GM19351 (cell line): ENCODE measurements at regions not wholly inside any gene's neighbourhood (a gene's known extent, or its start where the extent isn't known, plus 50 kb on each side); places are given as distances from the start of the nearest gene placed in this dataset.

Experiments used
- ATAC-seq: cut with Tn5 transposase; IDR thresholded peaks from one replicate; pipeline ENCODE4 v1.9.1; 2021; ENCODE audit warnings: mild to moderate bottlenecking, moderate library complexity; ENCODE audit not compliant: unreplicated experiment

DNA sequence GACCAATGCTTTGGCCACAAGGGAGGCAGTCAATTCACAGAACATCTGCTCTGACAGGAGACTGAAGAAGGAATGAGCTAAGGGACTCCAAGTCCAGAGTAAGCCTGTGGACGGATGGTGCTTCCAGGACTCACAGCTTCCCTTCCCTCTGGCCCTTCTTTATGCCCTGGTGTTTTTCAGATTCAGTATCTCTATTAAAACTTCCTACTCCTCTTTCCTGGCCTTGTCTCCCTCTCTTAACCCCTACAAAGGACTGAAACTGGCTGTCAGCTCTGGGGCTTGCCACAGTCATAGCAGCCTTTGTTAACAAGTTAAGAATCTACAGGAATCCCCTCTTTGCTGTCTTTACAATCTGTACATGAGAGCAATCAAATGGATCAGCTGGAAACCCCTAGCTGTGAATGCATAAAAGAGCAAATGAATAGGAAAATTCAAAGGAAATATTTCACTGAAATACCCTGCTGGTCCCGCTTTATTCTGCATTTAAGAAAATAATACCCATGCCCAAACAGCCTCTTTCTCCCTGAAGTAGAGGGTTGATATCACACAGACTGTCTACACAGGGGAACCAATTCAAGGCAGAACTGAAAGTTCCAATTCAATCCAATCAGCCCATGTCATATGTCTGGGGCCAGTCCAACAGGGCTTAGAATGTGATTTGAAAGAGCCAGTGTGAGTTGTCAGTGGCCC lies 192.3 kb downstream of the MZT1 start:
- ATAC-seq: no peak

DNA sequence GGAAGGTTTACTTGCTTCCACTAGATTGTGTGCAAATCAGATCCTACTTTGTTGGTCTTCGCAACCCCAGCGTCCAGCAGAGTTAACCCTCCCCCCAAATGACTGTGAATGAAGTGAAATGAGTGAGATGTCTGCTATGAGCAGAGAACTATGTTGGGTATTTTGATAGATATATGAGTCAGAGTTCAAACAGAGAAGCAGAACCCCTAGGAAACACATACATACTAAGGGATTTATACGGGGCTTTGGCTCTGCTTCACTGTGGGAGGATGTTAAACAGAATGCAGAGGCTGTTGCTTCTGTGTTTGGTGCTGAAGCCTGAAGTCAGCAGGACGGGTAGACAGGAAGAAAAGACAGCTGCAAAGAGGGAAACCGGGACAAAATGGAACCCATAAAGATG lies 197.0 kb downstream of the MZT1 start:
- ATAC-seq: no peak

DNA sequence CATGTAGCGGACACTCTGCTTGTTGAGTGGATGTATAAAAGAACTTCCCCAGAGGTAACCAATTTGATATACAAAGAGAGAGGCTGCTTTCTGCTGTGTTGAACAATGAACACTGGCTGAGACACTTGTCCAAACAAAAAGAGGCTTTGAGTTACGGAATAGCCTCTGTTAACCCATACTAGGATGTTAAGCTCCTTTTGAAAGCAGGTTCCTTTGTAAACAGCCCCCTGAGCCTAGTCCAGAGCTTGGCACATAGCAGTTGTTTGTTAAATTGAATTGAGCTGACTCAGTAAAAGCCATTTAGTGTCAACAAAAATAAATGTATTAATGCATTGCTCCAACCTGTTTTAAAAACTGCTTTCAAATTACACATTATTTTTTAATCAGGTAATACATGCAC lies 200.1 kb downstream of the MZT1 start:
- no peak for ATAC-seq

GRCh38 chr13:72523593-72523992 lies 203.8 kb downstream of the MZT1 start:
- no peak for ATAC-seq

GRCh38 chr13:72523049-72523448 lies 204.4 kb downstream of the MZT1 start:
- ATAC-seq: no peak

DNA sequence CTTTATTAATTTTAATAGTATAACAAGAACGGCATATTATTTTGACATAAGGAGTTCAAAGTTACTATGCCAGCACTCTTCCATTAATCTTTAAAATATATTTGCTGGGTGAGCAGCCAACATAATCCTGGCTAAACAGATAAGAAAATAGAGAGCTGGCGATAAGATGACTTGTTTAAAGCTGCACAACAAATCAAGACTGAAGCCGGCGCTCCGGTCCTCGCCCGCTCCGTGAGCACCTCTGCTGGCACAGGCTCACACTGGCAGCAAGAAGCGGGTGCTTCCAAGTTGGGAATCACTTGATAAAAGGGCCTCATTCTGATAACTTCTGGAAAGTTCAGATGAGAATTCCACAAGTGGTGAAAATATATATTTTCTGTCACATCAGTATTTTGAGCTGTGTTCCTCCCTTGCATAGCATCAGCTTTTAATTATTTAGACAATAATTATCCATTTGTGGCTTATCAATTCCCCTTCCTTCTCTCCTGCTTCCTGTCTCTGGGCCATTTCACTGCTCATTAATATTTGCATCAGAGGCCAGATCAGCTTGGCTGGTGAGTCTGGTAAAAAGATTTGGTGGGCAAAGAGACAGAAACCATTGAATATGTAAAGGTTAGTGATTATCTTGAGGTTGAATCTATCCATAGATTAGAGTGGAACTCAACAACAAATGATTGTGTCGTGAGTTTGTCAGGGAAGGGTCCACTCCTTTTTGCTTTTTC lies 205.3 kb downstream of the MZT1 start:
- ATAC-seq: no peak

GRCh38 chr13:72514146-72514545 lies 213.3 kb downstream of the MZT1 start:
- ATAC-seq: no peak

- no peak for ATAC-seq
These were observed 219.0 kb downstream of the MZT1 start for GRCh38 chr13:72508392-72508791.

GRCh38 chr13:72507416-72508199 lies 219.8 kb downstream of the MZT1 start:
- no peak for ATAC-seq

GRCh38 chr13:72506706-72507105 lies 220.7 kb downstream of the MZT1 start:
- ATAC-seq: no peak

- no peak for ATAC-seq
These were observed 222.1 kb downstream of the MZT1 start for GRCh38 chr13:72505376-72505775.

GRCh38 chr13:72504131-72504841 lies 223.1 kb downstream of the MZT1 start:
- no peak for ATAC-seq

- no peak for ATAC-seq
These were observed 226.6 kb downstream of the MZT1 start for GRCh38 chr13:72500851-72501250.

GRCh38 chr13:72495681-72496080 lies 231.7 kb downstream of the MZT1 start:
- ATAC-seq: no peak

GRCh38 chr13:72489751-72490150 lies 237.7 kb downstream of the MZT1 start:
- no peak for ATAC-seq

- no peak for ATAC-seq
These were observed 254.1 kb downstream of the MZT1 start for GRCh38 chr13:72473321-72473720.

- ATAC-seq: no peak
These were observed 257.5 kb downstream of the MZT1 start for GRCh38 chr13:72469906-72470305.

DNA sequence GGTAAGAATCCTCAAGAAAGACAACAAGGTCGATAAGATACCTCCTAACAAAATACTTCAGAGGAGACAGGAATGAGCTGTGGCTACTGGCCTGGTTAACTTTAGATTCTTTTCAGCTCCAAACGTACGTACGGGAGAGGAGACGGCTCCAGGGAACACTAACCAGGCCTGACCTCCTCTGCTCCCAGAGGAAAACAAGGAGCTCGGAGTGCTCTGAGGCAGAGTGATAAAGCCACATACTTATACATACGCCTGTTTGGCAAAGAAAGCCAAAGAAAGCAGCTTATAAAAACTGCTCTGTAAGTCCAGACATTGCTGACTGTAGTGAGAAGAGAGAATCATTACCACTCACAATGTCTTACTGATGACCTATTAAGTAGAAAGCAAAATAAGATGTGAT lies 263.9 kb downstream of the MZT1 start:
- ATAC-seq: no peak

DNA sequence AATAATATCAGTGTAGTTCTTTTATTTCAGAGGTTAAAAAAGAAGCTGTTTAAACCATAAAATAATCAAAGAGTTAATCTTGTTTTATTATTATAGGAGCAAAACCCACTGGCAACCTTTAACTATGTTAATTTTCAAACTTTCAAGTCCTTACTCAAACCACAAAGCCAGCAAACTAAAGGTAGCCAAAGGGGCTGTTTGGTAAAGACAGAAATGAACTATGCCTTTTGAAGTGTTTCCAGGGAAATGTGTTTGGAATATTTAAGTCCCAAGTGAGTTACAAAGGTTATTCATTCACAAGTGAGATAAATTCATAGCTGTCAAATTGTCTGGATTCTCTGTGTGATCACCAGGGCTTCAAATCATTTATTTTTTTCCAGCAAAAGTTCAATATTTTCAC lies 264.7 kb downstream of the MZT1 start:
- ATAC-seq: no peak

GRCh38 chr13:72462166-72462565 lies 265.3 kb downstream of the MZT1 start:
- no peak for ATAC-seq

- peak; percentile 51 for ATAC-seq
These were observed 268.7 kb downstream of the MZT1 start for GRCh38 chr13:72458701-72459100.
